HEK293 (cell line): ENCODE measurements at regions not wholly inside any gene's neighbourhood (a gene's known extent, or its start where the extent isn't known, plus 50 kb on each side); places are given as distances from the start of the nearest gene placed in this dataset.

Experiments
- CTCF ChIA-PET: fragments of 350-600 bp; formaldehyde crosslinking; extraction: SDS; loops from one replicate; lab custom pipeline; 2021; ENCODE audit warnings: antibody characterized with exemption; lab: Yijun Ruan, JAX
- POLR2A ChIA-PET: fragments of 300-600 bp; formaldehyde crosslinking; extraction: SDS; loops from one replicate; lab custom pipeline; 2020; ENCODE audit warnings: antibody characterized with exemption, inconsistent platforms; lab: Yijun Ruan, JAX
- H3K27ac ChIP-seq: fragments of 200-500 bp; sonication (Bioruptor generic); 2 replicates; pipeline ENCODE4 v1.5.1; 2014; ENCODE audit warnings: low read depth, low read length, control low read depth, inconsistent platforms; ENCODE audit errors: extremely low read depth
- H3K36me3 ChIP-seq, 2 experiments: fragments of 200-500 bp in 1 of 2; sonication (Bioruptor generic) in 1 of 2; 1 replicate in 1 of 2; 2 replicates in 1 of 2; pipeline ENCODE4 v1.5.1; 2014 to 2017; ENCODE audit warnings: inconsistent platforms in 2 of 2, low read length in 2 of 2; ENCODE audit not compliant: control insufficient read depth in 2 of 2, insufficient read depth in 1 of 2
- H3K4me1 ChIP-seq: fragments of 200-500 bp; sonication (Bioruptor generic); 2 replicates; pipeline ENCODE4 v1.5.1; 2014; ENCODE audit warnings: mild to moderate bottlenecking, low read length, inconsistent platforms; ENCODE audit not compliant: control insufficient read depth, insufficient read depth
- H3K4me3 ChIP-seq: 2 replicates; pipeline ENCODE4 v1.5.1; 2011; ENCODE audit warnings: low read depth, mild to moderate bottlenecking, control low read depth, low read length, moderate library complexity
- H3K9me3 ChIP-seq: fragments of 200-500 bp; sonication (Bioruptor generic); 2 replicates; pipeline ENCODE4 v1.5.1; 2014; ENCODE audit warnings: low read depth, low read length, inconsistent platforms; ENCODE audit not compliant: control insufficient read depth, insufficient read depth
- EGR2 ChIP-seq: fragments of 450-650 bp; formaldehyde crosslinking; IDR thresholded peaks from 2 replicates; pipeline ENCODE4 v1.5.1; 2016; ENCODE audit warnings: low read depth, missing biosample characterization, missing genetic modification characterization
- MZF1 ChIP-seq: fragments of 450-650 bp; formaldehyde crosslinking; IDR thresholded peaks from 2 replicates; pipeline ENCODE4 v1.5.1; 2017; ENCODE audit warnings: missing biosample characterization, missing genetic modification characterization, borderline replicate concordance
- REPIN1 ChIP-seq: fragments of 450-650 bp; formaldehyde crosslinking; IDR thresholded peaks from 2 replicates; pipeline ENCODE4 v1.5.1; 2017; ENCODE audit warnings: missing biosample characterization, missing genetic modification characterization, low read depth
- SCRT1 ChIP-seq: fragments of 450-650 bp; formaldehyde crosslinking; IDR thresholded peaks from 2 replicates; pipeline ENCODE4 v1.5.1; 2016; ENCODE audit warnings: missing biosample characterization, missing genetic modification characterization, borderline replicate concordance
- ZNF140 ChIP-seq: fragments of 450-650 bp; formaldehyde crosslinking; IDR thresholded peaks from 2 replicates; pipeline ENCODE4 v1.5.1; 2016; ENCODE audit warnings: missing biosample characterization, missing genetic modification characterization
- ZNF223 ChIP-seq: fragments of 450-650 bp; formaldehyde crosslinking; IDR thresholded peaks from 2 replicates; pipeline ENCODE4 v1.5.1; 2016; ENCODE audit warnings: missing biosample characterization, missing genetic modification characterization
- ZNF292 ChIP-seq: fragments of 450-650 bp; formaldehyde crosslinking; IDR thresholded peaks from 2 replicates; pipeline ENCODE4 v1.5.1; 2016; ENCODE audit warnings: low read depth, missing biosample characterization, missing genetic modification characterization, borderline replicate concordance
- ZNF311 ChIP-seq: fragments of 450-650 bp; formaldehyde crosslinking; IDR thresholded peaks from 2 replicates; pipeline ENCODE4 v1.5.1; 2017; ENCODE audit warnings: missing biosample characterization, missing genetic modification characterization, borderline replicate concordance
- ZNF433 ChIP-seq: fragments of 450-650 bp; formaldehyde crosslinking; IDR thresholded peaks from 2 replicates; pipeline ENCODE4 v1.5.1; 2016; ENCODE audit warnings: missing biosample characterization, missing genetic modification characterization, low read depth
- ZNF501 ChIP-seq: fragments of 450-650 bp; formaldehyde crosslinking; IDR thresholded peaks from 2 replicates; pipeline ENCODE4 v1.5.1; 2016; ENCODE audit warnings: missing biosample characterization, missing genetic modification characterization
- ZNF530 ChIP-seq: fragments of 450-650 bp; formaldehyde crosslinking; IDR thresholded peaks from 2 replicates; pipeline ENCODE4 v1.5.1; 2016; ENCODE audit warnings: low read depth, missing biosample characterization, missing genetic modification characterization
- ZNF670 ChIP-seq: fragments of 450-650 bp; formaldehyde crosslinking; IDR thresholded peaks from 2 replicates; pipeline ENCODE4 v1.5.1; 2016; ENCODE audit warnings: missing biosample characterization, missing genetic modification characterization, low read depth
- ZNF768 ChIP-seq: fragments of 450-650 bp; formaldehyde crosslinking; IDR thresholded peaks from 2 replicates; pipeline ENCODE4 v1.5.1; 2018; ENCODE audit warnings: missing biosample characterization, mild to moderate bottlenecking, missing genetic modification characterization
- ZSCAN30 ChIP-seq: fragments of 450-650 bp; IDR thresholded peaks from 2 replicates; pipeline ENCODE4 v1.5.1; 2018; ENCODE audit warnings: missing biosample characterization, mild to moderate bottlenecking, missing genetic modification characterization, moderate library complexity
- TF ChIP-seq, protein P1 (sequence below): fragments of 450-650 bp; formaldehyde crosslinking; IDR thresholded peaks from 2 replicates; pipeline ENCODE4 v1.5.1; 2017; ENCODE audit warnings: missing biosample characterization, missing genetic modification characterization
- TF ChIP-seq, protein P2 (sequence below): fragments of 450-650 bp; formaldehyde crosslinking; IDR thresholded peaks from 2 replicates; pipeline ENCODE4 v1.5.1; 2016; ENCODE audit warnings: missing biosample characterization, missing genetic modification characterization, low read depth
- TF ChIP-seq, protein P3 (sequence below): IDR thresholded peaks from 2 replicates; pipeline ENCODE4 v1.6.1; 2011; ENCODE audit warnings: mild to moderate bottlenecking, low read depth, low read length, borderline replicate concordance
- TF ChIP-seq, protein P4 (sequence below): fragments of 450-650 bp; formaldehyde crosslinking; IDR thresholded peaks from 2 replicates; pipeline ENCODE4 v1.5.1; 2016; ENCODE audit warnings: missing biosample characterization, missing genetic modification characterization

DNA sequence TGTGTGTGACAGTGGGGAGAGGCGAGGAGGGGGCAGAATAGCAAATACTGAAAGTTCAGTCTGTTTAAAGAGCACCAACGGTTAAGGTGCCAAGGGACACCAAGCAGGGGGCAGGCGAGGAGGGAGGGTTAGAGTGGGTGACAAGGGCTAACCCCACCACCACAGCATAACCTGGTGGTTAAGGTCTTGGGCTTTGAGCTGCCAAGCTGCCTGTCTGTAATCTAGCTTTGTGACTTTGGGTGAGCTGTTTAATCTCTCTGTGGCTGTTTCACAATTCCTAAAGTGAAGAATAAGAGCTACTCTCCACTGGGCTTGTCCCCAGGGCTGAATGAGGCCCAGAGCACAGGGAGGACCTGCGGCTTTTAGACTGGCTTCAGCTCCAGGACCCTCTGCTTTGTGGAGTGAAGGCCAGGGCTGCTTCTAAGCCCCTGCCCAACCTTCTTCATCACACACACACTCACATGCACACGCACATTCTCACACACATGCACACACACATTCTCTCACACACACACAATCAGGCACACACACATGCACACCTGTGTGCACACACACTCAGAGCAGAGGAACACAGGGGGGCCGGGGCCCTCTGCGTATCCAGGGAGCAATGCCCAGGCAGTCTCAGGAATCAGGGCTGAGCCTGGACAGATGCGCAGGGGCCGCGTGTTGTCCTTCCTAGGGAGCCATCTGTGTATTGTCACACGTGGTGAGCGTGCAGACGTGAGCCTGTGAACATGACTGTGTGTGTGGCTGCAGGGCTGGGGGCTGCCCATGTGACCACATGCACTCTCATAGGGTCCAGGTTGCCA, 101.6 kb upstream of the TARDBP start:
- CTCF ChIA-PET, result interaction anchor here (0.7 to 1.8 kb wide), 4 partner anchors 15 to 401 kb away, joined by 3 to 6 read pairs (median 4); no protein-coding TSS in a partner anchor
- TF ChIP-seq, protein P1, sequence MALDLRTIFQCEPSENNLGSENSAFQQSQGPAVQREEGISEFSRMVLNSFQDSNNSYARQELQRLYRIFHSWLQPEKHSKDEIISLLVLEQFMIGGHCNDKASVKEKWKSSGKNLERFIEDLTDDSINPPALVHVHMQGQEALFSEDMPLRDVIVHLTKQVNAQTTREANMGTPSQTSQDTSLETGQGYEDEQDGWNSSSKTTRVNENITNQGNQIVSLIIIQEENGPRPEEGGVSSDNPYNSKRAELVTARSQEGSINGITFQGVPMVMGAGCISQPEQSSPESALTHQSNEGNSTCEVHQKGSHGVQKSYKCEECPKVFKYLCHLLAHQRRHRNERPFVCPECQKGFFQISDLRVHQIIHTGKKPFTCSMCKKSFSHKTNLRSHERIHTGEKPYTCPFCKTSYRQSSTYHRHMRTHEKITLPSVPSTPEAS (tag by site-specific recombination), result peak; percentile 63
- no peak for TF ChIP-seq ZNF433 (tag by site-specific recombination)
- peak; percentile 67 for TF ChIP-seq SCRT1 (tag by site-specific recombination)
- Histone ChIP-seq H3K27ac (no peak overlapping the region), H3K4me3 (no peak overlapping the region), H3K4me1 (no peaks in the 10 kb centered on the region), H3K36me3 (no peaks in the 10 kb centered on the region), H3K9me3 (no peaks in the 10 kb centered on the region)
- POLR2A ChIA-PET, result no interaction called here

DNA sequence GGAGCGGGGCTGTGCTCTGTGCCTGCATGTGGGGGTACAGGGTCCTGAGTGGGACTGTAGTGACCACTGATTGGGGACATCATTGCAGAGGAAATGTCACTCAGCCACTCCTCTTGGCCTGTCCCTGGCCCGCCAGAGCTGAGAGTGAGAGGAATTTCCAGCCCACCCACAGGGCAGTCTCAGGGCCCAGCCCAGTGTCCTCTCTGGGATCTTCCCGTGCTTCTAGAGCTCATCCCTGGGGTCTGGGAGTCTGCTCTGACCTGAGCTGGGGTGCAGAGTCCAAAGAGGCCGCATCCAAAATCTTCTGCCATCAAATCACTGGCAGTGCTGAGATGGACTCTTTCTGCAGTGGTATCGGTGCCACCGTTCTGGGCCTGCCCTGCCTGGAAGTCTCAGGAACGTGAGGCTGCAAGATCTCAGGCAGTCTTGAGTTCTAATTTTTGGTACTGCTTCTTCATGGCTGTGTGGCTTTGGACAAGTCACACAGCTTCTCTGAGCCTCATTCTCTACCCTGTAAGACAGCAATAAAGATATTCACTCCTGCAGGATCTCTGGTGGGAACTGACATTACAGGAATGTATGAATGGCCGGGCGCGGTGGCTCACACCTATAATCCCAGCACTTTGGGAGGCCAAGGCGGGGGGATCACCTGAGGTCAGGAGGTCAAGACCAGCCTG, 100.8 kb upstream of the TARDBP start:
- Histone ChIP-seq H3K36me3 (no peaks in the 10 kb centered on the region), H3K27ac (no peak overlapping the region)
- CTCF ChIA-PET, result interaction anchor here (1.0 kb wide), 1 partner anchor 402 kb away, joined by 4 read pairs; no protein-coding TSS in a partner anchor

DNA sequence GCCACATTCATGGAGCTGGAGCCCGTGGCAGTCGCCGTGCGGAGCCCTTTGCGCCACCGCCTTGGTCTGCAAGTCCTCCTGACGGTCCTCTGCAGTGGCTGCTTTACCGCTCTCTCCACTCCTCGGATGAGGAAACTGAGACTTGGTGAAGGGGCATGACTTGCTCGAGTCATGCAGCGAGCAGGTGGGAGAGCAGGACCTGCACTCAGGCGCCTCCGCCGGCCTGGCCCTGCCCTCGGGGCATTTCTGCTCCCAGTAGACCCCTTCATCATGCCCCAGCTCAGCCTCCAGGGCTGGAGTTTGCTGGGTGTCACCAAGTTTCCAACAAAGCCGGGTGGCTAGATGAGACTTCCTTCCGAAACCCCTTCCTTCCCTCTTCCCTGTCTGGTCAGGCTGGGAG, 100.0 kb upstream of the TARDBP start:
- CTCF ChIA-PET, result no interaction called here
- POLR2A ChIA-PET, result no interaction called here
- H3K4me3 ChIP-seq, result no peak overlapping the region
- TF ChIP-seq ZNF223 (tag by site-specific recombination) (no peak), MZF1 (tag by site-specific recombination) (no peak), EGR2 (tag by site-specific recombination) (no peak), REPIN1 (tag by site-specific recombination) (no peak), ZNF140 (tag by site-specific recombination) (no peak), ZNF670 (tag by site-specific recombination) (no peak), ZNF292 (tag by site-specific recombination) (no peak), ZNF311 (tag by site-specific recombination) (no peak), ZSCAN30 (tag by site-specific recombination) (no peak), ZNF501 (no peak)
- TF ChIP-seq, protein P2, sequence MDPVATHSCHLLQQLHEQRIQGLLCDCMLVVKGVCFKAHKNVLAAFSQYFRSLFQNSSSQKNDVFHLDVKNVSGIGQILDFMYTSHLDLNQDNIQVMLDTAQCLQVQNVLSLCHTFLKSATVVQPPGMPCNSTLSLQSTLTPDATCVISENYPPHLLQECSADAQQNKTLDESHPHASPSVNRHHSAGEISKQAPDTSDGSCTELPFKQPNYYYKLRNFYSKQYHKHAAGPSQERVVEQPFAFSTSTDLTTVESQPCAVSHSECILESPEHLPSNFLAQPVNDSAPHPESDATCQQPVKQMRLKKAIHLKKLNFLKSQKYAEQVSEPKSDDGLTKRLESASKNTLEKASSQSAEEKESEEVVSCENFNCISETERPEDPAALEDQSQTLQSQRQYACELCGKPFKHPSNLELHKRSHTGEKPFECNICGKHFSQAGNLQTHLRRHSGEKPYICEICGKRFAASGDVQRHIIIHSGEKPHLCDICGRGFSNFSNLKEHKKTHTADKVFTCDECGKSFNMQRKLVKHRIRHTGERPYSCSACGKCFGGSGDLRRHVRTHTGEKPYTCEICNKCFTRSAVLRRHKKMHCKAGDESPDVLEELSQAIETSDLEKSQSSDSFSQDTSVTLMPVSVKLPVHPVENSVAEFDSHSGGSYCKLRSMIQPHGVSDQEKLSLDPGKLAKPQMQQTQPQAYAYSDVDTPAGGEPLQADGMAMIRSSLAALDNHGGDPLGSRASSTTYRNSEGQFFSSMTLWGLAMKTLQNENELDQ (tag by site-specific recombination), result no peak
- TF ChIP-seq, protein P3, sequence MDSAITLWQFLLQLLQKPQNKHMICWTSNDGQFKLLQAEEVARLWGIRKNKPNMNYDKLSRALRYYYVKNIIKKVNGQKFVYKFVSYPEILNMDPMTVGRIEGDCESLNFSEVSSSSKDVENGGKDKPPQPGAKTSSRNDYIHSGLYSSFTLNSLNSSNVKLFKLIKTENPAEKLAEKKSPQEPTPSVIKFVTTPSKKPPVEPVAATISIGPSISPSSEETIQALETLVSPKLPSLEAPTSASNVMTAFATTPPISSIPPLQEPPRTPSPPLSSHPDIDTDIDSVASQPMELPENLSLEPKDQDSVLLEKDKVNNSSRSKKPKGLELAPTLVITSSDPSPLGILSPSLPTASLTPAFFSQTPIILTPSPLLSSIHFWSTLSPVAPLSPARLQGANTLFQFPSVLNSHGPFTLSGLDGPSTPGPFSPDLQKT, result no peak
- no peaks in the 10 kb centered on the region for H3K4me1 ChIP-seq
- H3K36me3 ChIP-seq, result no peaks in the 10 kb centered on the region
- no peak overlapping the region for H3K27ac ChIP-seq
- no peaks in the 10 kb centered on the region for H3K9me3 ChIP-seq

More for the DNA sequence above, 100.8 kb upstream of the TARDBP start:
- POLR2A ChIA-PET, result no interaction called here
- H3K4me3 ChIP-seq, result no peak overlapping the region
- TF ChIP-seq ZNF530 (tag by site-specific recombination), result no peak
- TF ChIP-seq, protein P4, sequence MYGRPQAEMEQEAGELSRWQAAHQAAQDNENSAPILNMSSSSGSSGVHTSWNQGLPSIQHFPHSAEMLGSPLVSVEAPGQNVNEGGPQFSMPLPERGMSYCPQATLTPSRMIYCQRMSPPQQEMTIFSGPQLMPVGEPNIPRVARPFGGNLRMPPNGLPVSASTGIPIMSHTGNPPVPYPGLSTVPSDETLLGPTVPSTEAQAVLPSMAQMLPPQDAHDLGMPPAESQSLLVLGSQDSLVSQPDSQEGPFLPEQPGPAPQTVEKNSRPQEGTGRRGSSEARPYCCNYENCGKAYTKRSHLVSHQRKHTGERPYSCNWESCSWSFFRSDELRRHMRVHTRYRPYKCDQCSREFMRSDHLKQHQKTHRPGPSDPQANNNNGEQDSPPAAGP (tag by site-specific recombination), result no peak
- TF ChIP-seq ZNF768 (tag by site-specific recombination), result 0 out of 2 replicates have a peak, but pooled peaks have one; percentile 32
- H3K9me3 ChIP-seq, result no peaks in the 10 kb centered on the region
- H3K4me1 ChIP-seq, result no peaks in the 10 kb centered on the region
